Stimulated activated CD8-positive, alpha-beta memory T cell treated with anti-CD3 and anti-CD28 coated beads, Interleukin-15, amount 100 ng/mL, for 1 hour (primary cell): ENCODE measurements at regions not wholly inside any gene's neighbourhood (a gene's known extent, or its start where the extent isn't known, plus 50 kb on each side); places are given as distances from the start of the nearest gene placed in this dataset.

Experiments used
- DNase-seq: peaks from one replicate; pipeline ENCODE4 v3.0.0-alpha.2; 2020; ENCODE audit warnings: low read depth

DNA sequence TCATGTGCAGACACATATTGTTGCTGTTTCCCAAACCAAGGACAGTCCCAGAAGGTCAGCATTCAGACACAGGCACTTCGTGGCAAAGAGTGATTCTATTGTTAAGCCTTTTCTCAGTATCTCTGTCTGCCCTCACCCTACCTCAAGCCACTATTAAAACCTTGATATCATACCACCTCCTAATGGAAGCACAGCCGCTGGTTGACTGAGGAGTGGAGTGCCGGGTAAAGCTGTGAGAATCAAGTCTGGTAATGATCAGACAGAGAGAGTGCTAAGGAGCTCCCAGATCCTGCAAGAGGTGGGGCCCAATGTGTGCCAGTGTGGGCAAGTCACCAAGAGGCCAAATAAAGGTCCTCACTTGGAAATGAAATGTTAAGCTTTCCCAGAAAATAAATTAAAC is 819.5 kb downstream of the BCL11A start:
- DNase-seq = no peak

DNA sequence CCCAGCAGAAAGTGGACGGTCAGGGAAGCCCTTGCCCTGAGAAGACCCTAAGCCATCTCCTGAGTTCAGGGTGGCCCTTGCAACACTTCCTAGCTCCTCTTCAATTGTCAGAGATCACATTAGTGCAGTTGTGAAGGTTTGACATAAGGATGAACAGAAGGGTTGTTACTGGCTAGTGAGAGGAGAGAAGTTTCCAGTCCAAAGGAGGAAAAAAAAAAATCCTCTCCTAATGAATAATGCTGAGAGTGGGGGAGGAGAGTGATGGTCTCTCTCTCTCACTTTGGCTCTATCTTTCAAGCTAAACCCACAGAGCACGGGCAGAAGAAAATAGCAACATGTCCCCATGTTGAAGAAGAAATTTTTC is 819.9 kb downstream of the BCL11A start:
- DNase-seq = no peak

- DNase-seq = no peak
Measured at GRCh38 chr2:59732871-59733566, 820.4 kb downstream of the BCL11A start.

DNA sequence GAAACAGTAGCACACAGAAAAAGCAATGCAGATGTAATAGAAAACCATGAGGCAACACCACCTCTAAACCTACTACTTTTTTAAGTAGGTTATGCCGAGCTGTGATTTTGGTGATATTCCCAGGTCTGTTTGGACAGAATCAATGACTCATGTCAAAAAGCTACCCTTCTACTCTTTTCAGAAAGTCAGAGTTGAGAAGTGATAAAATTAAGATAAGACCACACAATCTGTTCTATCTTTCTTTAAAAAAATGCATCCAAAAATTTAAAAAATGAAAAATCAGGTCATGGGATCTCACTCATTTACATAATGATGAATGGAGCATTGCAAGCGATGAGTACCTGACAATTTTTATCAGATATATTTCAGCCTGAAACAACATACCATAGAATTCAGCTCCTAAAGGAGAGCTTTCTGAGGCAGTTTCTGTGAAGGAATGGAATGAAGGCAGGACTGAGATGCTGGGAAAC is 826.3 kb downstream of the BCL11A start:
- no peak for DNase-seq

DNA sequence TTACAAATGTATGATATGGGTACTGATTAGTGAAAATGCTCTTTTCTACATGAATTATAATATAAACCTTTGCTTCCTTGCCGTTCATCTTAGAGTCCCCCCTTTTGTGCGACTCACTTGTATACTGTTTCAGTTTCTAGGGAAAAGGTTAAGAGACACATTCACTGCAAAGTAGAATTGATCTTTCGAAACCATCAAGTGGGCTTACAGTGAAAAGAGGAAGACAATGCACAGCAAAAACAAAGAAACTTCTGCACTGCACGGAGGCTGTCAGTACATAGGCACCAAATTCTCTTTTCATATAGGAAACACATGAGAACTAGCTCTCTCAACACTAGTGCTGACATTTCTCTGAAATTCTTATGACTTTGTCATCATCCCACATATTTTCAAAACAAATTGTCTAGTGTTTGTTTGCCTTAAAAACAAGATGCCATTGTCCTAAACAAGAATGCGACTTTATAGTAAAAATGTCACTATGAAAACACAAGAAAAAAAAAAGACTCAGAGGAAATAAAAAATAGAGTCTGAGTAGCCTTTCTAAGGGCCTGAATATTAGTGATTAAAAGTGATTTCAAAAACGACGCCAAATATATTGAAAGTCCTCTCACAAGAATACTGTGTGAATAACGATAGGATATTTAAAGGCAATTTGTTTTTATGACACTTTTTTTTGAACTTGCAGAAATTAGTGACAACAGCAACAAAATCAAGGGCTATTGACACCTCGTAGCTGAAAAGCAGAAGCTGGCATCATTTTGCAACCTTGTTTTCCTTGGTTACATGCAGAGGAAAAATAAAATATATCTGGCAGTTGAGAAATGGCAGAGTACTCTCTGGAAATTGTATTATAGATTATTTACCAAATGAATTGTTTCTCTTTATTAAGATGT is 827.0 kb downstream of the BCL11A start:
- no peak for DNase-seq

DNA sequence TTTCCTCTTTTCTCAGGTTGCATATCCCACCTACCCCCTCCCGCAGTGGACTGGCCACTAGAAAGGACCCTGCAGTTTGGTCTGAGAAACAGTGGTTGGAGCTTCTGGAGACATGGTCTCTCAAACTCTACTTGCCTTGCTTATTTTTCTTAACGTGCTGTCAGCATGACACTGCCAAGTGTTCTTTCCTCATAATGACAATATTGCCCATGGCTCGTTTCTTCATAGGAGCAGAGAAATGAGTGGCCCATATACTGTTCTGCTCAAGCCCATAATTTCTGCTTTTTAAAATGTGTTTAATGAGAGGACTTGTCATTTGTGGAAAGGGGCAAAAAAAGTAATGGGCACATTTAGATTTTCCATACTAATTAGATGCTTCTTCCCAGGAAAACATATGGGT is 828.7 kb downstream of the BCL11A start:
- DNase-seq = no peak

DNA sequence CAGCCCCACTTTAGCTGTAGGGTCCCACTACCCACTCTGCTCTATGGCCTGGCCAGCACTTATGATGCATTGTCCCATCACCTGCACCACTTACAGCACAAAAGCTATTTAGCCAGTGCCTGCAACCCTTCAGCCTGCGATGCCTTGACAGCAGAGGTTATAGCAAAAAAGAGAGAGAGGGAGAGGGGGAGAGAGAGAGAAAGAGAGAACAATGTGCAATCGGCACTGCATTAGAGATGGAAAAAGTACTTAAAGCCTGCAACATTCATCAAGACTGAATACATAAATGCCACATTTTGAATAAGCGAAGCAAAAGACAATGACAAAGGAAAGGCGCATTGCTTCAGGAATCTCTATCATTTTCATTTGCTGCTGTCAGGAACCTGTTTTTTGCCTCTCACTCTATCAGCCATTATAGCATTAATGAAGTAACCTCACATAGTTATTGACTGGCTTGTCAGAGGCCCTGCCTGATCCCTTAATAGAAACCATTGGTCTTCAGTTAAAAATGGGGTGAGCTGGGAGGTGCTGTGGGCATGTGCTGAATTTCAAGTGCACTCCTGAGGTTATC is 833.1 kb downstream of the BCL11A start:
- DNase-seq = no peak

DNA sequence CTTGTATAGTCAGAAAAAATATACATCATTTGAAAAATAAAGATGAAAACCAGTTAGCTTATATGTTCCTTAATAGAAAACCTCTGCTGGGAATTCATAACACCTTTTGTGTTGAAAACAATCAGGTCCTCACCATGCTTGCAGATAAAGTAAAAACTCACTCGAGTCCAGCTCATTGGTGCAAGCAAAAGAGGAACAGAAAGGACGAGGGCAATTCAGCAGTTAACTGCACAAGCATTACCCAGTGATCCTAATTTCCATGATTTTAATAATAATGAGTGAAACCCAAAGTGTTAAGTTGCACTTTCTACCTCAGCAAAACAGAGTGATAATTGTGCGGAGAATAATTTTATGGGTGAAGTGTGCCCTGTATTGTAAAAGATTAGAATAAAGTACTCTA is 839.9 kb downstream of the BCL11A start:
- DNase-seq = no peak

DNA sequence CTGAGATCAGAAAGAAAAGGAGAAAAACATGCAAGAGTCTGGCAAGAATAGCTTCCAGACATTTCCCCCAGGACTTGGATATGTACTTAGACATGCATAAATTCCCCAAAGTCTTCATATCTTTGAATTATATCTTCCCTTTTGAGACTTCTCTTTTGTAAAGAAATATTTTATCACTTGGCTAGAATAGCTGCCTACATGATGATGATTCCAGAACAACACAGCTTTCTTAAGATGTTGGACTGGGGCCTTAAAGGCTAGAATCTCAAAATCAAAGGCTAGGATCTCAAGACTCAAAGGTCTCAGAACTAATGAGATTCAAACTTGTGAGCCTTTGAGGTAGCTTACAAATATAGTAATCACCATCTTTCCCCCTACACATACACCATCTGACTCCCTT is 842.3 kb downstream of the BCL11A start:
- DNase-seq = no peak

GRCh38 chr2:59706729-59707128 is 846.7 kb downstream of the BCL11A start:
- no peak for DNase-seq

DNA sequence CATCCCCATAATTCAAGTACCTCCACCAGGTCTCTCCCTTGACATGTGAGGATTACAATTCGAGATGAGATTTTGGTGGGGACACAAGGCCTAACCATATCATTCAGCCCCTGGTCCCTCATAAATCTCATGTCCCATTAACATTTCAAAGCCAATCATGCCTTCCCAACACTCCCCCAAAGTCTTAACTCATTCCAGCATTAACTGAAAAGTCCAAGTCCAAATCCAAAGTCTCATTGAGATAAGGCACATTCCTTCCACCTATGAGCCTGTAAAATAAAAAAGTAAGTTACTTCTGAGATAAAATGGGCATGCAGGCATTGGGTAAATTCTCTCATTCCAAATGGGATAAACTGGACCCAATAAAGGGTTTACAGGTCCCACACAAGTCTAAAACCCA is 849.7 kb downstream of the BCL11A start:
- DNase-seq = no peak

GRCh38 chr2:59702026-59702425 is 851.4 kb downstream of the BCL11A start:
- no peak for DNase-seq

GRCh38 chr2:59701271-59701994 is 852.0 kb downstream of the BCL11A start:
- DNase-seq = no peak

- no peak for DNase-seq
Measured at GRCh38 chr2:59694176-59694575, 859.3 kb downstream of the BCL11A start.

GRCh38 chr2:59693231-59693959 is 860.1 kb downstream of the BCL11A start:
- no peak for DNase-seq

DNA sequence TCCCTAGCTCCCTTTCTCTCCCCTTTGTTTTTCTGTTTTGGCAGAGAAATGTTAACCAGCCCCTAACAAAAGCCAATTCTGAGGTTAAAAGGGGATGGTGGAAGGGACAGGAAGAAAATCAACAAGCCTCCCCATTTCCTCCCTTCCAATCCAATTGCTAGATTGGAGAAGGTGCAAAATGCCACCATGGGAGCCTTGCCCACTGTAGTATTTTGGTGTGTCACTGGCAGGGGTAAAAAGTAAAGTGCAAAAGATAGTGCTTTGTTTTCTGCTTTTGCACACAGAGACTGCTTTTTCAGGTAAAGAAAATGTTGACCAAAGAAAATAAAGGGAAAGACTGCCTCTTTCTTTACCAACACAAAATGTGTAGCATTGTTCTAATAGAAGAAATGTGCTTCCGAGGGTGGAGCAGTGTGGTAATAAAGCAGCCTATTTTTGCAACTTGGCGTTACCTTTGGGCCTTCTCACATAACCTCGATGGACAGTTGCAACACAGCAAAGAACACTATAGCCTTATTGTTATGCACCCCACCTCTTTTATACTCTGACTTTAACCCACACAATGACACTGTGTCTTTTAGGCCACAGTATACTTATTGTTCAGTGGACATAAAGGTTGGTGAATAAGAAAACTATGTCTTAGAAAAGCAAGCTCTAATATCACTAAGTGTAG is 861.8 kb downstream of the BCL11A start:
- DNase-seq = no peak

- no peak for DNase-seq
Measured at GRCh38 chr2:59690849-59691248, 862.6 kb downstream of the BCL11A start.

DNA sequence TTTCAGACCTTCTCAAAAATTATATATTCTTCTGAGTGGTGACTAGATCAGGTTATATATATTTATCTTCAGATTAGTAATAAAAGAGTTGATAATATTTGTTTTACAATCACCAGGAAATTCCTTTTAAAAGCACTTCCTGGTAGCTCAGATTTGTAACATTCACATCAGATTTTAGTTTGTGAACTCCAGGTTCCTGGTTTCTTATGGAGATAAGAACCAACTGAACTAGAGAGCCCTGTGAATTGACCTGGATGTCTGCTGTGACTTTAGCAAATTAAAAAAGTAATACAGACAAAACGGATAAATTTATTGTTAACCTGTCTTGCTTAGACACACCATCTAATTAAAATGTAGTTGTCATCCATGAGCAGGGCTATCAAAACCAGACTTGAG is 868.7 kb downstream of the BCL11A start:
- no peak for DNase-seq

GRCh38 chr2:59684116-59684770 is 869.2 kb downstream of the BCL11A start:
- DNase-seq = no peak

GRCh38 chr2:59680863-59681262 is 872.6 kb downstream of the BCL11A start:
- no peak for DNase-seq

GRCh38 chr2:59677158-59677557 is 876.3 kb downstream of the BCL11A start:
- no peak for DNase-seq
